ENCODE measurements at regions not wholly inside any gene's neighbourhood (a gene's known extent, or its start where the extent isn't known, plus 50 kb on each side); places are given as distances from the start of the nearest gene placed in this dataset.

GRCh38 chrX:135649029-135649428, 64.4 kb upstream of the CT45A1 start:
- no peak for TF ChIP-seq CTCF (IDR thresholded peaks at IDR 0.05)
- no peak for TF ChIP-seq POLR2AphosphoS5 (IDR thresholded peaks at IDR 0.05; ENCODE audit: low read depth, low read length)
- TF ChIP-seq TCF7L2 (IDR thresholded peaks at IDR 0.05; ENCODE audit: low read depth, low read length) = no peak
- no peak for TF ChIP-seq REST (IDR thresholded peaks at IDR 0.05; ENCODE audit: insufficient read depth in 1 of 2, low read depth in 2 of 2, low read length in 1 of 2)
- TF ChIP-seq SIN3A (IDR thresholded peaks at IDR 0.05; ENCODE audit: borderline replicate concordance, insufficient read depth, low read depth, low read length) = no peak
- no peak overlapping the region for H3K27ac ChIP-seq (ENCODE audit: low read length)
- POLR2A ChIA-PET = interaction anchor here (0.6 kb wide), 1 partner anchor 170 kb away, joined by 3 read pairs; no protein-coding TSS in a partner anchor
- CTCF ChIA-PET = no interaction called here
- intact Hi-C loops (cut with micrococcal nuclease; ENCODE audit: unreplicated experiment) (no loop called here), in situ Hi-C loops (cut with HindIII; ENCODE audit: low pct_unique_long_range_greater_than_20kb, low sequenced_read_pairs) (no loop called here)
- H3K36me3 ChIP-seq (ENCODE audit: control insufficient read depth, insufficient read depth, low read length) = no peaks in the 10 kb centered on the region
- no peaks in the 10 kb centered on the region for H3K9me3 ChIP-seq (ENCODE audit: control insufficient read depth, insufficient read depth, low read depth, low read length)
- DNase-seq (ENCODE audit: low read depth, low spot score) (no peak), ATAC-seq (no peak)
- H3K27me3 ChIP-seq (ENCODE audit: control insufficient read depth, insufficient read depth, low read length) = peaks cover 11% of the 10 kb centered on the region
- H3K4me1 ChIP-seq (ENCODE audit: control insufficient read depth, insufficient read depth, low read length) = no peaks in the 10 kb centered on the region; the same call in 1 of the 2 replicates
- no peak overlapping the region for H3K4me3 ChIP-seq (ENCODE audit: low read depth in 2 of 2, low read length in 2 of 2)
- BruUV-seq (replicated peaks) = no TSS peak

- Histone ChIP-seq H3K27ac (ENCODE audit: low read length) (no peak overlapping the region), H3K4me1 (ENCODE audit: control insufficient read depth, insufficient read depth, low read length) (no peaks in the 10 kb centered on the region; the same call in 1 of the 2 replicates), H3K9me3 (ENCODE audit: control insufficient read depth, insufficient read depth, low read depth, low read length) (no peaks in the 10 kb centered on the region), H3K36me3 (ENCODE audit: control insufficient read depth, insufficient read depth, low read length) (no peaks in the 10 kb centered on the region), H3K4me3 (ENCODE audit: low read depth in 2 of 2, low read length in 2 of 2) (no peak overlapping the region), H3K27me3 (ENCODE audit: control insufficient read depth, insufficient read depth, low read length) (peaks cover 11% of the 10 kb centered on the region)
- no TSS peak for BruUV-seq (replicated peaks)
- ATAC-seq (no peak), DNase-seq (ENCODE audit: low read depth, low spot score) (no peak)
- intact Hi-C loops (cut with micrococcal nuclease; ENCODE audit: unreplicated experiment) = no loop called here
- in situ Hi-C loops (cut with HindIII; ENCODE audit: low pct_unique_long_range_greater_than_20kb, low sequenced_read_pairs) = no loop called here
- POLR2A ChIA-PET = no interaction called here
- TF ChIP-seq TCF7L2 (IDR thresholded peaks at IDR 0.05; ENCODE audit: low read depth, low read length) = no peak
- TF ChIP-seq POLR2AphosphoS5 (IDR thresholded peaks at IDR 0.05; ENCODE audit: low read depth, low read length) = no peak
- TF ChIP-seq REST (IDR thresholded peaks at IDR 0.05; ENCODE audit: insufficient read depth in 1 of 2, low read depth in 2 of 2, low read length in 1 of 2) = no peak
- TF ChIP-seq SIN3A (IDR thresholded peaks at IDR 0.05; ENCODE audit: borderline replicate concordance, insufficient read depth, low read depth, low read length) = no peak
- no peak for TF ChIP-seq CTCF (IDR thresholded peaks at IDR 0.05)
- CTCF ChIA-PET = no interaction called here
Observed at GRCh38 chrX:135649561-135649960, 63.9 kb upstream of the CT45A1 start.
